Gastroesophageal sphincter (tissue), 3 donors: ENCODE measurements at regions not wholly inside any gene's neighbourhood (a gene's known extent, or its start where the extent isn't known, plus 50 kb on each side); places are given as distances from the start of the nearest gene placed in this dataset.

Source experiments
- EP300 ChIP-seq: sonication (generic); formaldehyde crosslinking; IDR thresholded peaks from one replicate; pipeline ENCODE4 v1.6.1; 2017; ENCODE audit warnings: antibody characterized with exemption, mild to moderate bottlenecking
- POLR2A ChIP-seq, 2 donors: fragments of 450-650 bp; IDR thresholded peaks; one replicate each; pipeline ENCODE4 v1.6.1; 2017; ENCODE audit warnings: antibody characterized with exemption in 2 of 2, mild to moderate bottlenecking in 2 of 2, moderate library complexity in 1 of 2
- POLR2AphosphoS5 ChIP-seq: sonication (generic); formaldehyde crosslinking; IDR thresholded peaks from one replicate; pipeline ENCODE4 v1.6.1; 2017; ENCODE audit warnings: antibody characterized with exemption
- TF ChIP-seq, protein P1 (sequence below), 4 experiments: fragments of 200-600 bp in 2 of 4; fragments of 450-650 bp in 2 of 4; sonication (generic) in 1 of 4; IDR thresholded peaks; one replicate each; pipeline ENCODE4 v1.5.1; 2017 to 2019; ENCODE audit warnings: antibody characterized with exemption in 4 of 4, mild to moderate bottlenecking in 2 of 4, moderate library complexity in 2 of 4

GRCh38 chr12:84807249-84807648 is 105.3 kb downstream of the SLC6A15 start:
- TF ChIP-seq POLR2AphosphoS5 (no peak), POLR2A (IDR thresholded peaks at IDR 0.05) (no peak), EP300 (no peak)
- TF ChIP-seq, protein P1, sequence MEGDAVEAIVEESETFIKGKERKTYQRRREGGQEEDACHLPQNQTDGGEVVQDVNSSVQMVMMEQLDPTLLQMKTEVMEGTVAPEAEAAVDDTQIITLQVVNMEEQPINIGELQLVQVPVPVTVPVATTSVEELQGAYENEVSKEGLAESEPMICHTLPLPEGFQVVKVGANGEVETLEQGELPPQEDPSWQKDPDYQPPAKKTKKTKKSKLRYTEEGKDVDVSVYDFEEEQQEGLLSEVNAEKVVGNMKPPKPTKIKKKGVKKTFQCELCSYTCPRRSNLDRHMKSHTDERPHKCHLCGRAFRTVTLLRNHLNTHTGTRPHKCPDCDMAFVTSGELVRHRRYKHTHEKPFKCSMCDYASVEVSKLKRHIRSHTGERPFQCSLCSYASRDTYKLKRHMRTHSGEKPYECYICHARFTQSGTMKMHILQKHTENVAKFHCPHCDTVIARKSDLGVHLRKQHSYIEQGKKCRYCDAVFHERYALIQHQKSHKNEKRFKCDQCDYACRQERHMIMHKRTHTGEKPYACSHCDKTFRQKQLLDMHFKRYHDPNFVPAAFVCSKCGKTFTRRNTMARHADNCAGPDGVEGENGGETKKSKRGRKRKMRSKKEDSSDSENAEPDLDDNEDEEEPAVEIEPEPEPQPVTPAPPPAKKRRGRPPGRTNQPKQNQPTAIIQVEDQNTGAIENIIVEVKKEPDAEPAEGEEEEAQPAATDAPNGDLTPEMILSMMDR (IDR thresholded peaks at IDR 0.05): no peak
